GM19238 (cell line): ENCODE measurements at regions not wholly inside any gene's neighbourhood (a gene's known extent, or its start where the extent isn't known, plus 50 kb on each side); places are given as distances from the start of the nearest gene placed in this dataset.

ENCODE experiments used
- DNase-seq: peaks from one replicate; pipeline ENCODE4 v3.0.0; 2011; ENCODE audit warnings: low spot score; ENCODE audit not compliant: insufficient read length

- DNase-seq, result no peak
Measured at GRCh38 chr11:36948460-36949127, 350.6 kb upstream of the RAG2 start.

DNA sequence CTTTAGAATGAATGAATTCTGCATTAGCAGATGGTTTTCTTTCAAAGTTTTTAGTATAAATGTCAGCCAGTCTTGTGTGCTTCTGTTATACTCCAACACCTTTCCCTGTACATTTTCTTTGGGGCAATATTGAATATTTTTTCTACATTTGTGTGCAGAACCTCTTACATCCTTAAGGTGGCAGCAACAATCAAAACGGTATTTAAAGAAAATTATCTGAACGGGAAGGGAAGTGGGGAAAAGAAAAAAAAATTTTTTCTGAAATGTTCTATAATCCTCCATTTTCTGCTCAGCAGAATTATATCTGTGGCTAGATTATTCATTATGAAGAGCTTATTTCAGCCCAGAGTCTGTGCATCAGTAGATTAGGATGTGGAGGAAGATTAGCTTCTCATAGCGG is 347.3 kb upstream of the RAG2 start:
- DNase-seq, result no peak

- no peak for DNase-seq
Measured at GRCh38 chr11:36933481-36933880, 335.4 kb upstream of the RAG2 start.

DNA sequence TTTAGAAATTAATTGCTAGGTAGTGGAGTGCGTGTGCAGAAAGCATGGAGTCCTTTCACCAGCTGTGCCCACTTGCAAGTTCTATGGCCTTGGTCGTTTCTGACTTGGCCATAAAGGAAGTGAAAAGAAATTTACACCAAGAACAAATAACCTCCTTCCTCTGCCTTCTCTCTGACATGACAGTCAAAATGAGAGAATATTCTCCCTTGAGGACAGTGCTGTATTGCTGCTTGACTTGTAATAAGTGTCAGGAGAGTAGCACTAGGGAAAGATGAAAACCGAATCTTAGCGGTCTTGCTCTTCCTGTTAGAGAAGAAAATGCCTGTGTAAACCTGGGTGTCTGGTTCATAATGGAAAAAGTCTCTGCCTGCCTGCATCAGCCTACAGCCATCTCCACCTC is 333.1 kb upstream of the RAG2 start:
- no peak for DNase-seq

- no peak for DNase-seq
Measured at GRCh38 chr11:36930256-36930655, 332.2 kb upstream of the RAG2 start.

- DNase-seq, result no peak
Measured at GRCh38 chr11:36929401-36929800, 331.4 kb upstream of the RAG2 start.

DNA sequence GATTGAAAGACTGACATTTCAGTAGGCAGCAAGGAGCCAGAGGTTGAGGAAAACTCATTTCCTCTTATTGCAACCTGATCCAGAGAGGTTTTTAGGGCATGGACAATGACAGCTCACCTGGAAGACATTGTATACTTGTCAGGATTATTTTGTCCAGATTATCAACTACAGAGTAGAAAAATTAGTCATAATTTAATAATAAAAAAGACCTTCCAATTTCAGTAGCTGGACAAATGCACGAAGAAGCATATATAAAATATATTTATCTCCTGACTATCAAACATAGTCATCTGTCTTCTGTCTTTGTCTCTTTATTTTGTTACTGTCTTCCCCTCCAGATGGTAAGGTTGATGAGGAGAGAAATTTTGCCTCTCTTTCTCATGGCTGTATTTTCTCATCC is 330.6 kb upstream of the RAG2 start:
- DNase-seq, result no peak

DNA sequence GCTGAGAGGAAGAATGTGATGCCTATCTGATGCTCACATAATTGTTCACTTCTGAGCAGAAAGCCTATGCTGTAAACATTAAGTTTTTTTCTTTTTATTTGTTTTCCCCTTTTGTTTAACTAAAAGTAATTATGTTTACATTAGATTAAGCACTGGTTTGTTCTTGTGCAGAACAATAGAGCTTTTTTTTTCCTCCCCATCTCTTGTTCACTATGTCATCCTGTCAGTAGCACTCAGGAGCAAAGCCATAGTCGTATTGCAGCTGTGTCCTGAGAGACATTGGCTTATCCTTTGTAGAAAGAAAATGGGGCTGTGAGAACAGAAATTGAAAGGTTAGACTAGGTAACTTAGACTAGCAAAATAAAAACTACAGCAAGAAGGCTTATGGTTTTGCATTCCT is 301.8 kb upstream of the RAG2 start:
- DNase-seq, result no peak

DNA sequence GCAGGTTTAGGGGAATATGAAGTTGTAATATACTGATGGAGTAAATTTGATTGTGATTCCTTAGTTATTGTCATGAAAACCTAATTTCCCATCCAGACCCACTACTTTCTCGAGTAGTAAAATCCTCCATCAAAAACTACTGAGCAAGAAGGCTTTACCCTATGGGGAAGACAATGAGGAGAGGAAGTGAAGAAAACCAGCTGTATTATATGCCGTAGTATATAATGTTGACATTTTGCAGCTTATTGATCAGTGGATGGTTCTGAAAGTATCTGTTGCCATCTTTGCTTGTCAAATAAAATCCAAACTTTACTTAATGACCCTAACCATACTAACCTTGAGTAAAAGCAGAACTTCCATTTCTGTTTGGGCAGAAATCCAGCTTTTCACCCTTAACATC is 292.8 kb upstream of the RAG2 start:
- no peak for DNase-seq

DNA sequence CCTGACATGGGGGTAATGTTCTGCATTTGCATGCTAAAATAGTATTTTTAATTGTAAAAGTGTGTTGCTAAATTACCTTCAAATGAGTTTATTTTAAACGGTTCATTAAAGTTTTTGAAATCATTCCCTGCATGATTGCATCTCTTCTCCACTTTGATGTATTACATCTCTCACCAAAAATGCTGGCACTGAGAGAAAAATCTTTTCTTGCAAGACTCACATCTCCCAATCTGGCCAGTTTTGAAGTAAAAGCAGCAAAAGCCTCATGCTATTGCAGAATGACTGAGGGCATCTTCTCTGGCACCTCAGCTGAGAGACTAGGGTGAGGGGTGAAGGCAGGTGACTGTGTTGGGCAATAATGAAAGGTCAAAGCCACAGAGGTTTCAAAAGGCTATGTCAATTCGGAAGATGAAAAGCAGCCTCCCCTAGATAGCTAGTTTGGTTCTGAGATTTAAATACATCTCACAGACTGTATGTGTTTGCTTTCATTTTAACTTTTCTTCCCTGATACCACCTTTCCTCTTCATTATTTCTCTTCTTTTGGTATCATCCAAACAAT is 292.2 kb upstream of the RAG2 start:
- DNase-seq, result no peak

DNA sequence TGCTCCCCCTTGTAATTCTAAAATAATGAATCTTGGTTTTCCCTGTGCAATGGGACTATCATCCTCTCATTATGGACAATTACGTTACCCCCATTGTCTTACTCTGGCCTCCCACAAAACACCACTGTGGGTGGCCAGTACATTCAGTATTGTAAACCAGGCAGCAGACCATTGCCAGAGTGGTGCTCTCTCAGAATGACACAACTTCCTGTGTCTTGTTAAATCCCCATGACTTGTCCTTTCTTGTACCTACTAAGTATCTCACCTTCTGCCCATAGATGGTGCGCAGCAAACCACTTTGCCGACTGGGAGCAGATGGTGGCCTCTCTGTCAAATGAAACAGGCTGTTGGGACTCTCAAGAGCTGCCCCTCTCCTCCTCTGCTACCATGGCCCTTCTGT is 287.1 kb upstream of the RAG2 start:
- DNase-seq, result no peak

DNA sequence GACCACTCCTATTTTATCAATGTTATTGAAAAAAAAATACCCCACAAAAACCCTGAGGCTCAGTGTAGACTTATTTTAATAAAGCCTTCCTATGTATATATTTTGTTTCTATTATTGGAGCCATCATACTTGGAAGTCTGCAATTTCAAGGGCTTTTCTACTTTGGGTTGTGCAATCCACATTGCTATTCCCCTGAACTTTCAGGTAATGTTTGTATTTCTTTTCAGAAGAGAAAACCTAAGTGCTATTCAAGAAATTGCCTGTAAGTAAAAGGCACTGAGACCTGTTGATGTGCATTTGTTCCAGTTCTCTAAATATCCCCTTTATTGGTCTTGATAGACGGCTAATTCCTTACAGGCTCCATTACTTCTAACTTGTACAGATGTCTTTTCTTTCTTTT is 280.7 kb upstream of the RAG2 start:
- DNase-seq, result no peak

DNA sequence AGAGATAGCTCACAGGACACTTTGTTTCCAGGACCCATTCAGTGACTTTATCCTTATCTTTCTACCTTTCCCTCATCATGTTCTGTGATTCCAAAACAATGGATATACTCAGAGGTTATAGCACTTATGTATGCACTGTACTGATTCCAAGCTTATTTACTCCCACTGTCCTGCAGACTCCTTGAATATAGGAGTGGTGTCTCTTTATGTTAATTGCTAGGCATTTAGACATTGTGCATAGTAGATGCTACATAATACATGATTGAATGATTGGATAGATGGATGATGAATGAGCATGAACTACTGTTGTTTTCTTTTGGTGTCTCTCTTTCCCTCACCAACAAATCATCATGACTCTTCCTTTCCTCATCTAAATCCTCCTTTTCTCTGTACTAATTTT is 279.1 kb upstream of the RAG2 start:
- no peak for DNase-seq

DNA sequence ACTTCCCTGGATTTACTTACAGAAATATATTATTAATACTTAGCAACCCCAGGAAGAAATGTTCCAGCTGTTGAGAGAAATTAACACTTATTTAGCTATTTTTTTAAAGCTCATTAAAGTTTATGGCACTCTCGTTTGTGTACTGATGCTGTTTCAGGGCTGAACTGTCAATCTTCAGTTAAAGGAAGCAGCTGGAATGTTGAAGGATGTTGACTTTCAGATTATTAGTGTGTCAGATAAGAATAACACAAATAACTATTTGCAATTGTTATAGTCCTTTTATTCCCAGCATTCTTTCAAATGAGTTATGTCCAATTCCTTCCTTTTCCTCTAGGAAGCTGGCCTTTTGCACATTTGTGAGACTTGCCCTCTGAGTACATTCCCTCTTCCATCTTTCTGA is 278.2 kb upstream of the RAG2 start:
- no peak for DNase-seq

DNA sequence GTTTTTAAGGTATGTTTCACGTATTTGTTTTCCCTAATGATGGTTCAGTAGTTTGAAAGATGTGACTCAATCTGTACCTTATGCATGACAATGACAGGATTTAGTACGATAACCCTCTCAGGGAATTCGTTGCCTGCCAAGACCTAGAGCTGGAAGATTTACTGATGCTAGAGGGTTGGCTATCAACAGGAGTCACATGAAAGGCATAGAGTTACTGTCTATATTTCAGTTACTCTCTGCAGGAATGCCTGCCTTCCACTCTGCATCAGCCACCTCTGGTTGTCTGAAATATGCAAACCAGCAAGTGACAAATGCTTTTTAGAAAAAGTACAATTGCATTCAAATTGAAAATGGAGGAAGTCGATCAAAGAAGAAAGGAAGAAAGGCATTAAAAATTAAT is 276.3 kb upstream of the RAG2 start:
- no peak for DNase-seq

- no peak for DNase-seq
Measured at GRCh38 chr11:36870361-36870760, 272.3 kb upstream of the RAG2 start.

DNA sequence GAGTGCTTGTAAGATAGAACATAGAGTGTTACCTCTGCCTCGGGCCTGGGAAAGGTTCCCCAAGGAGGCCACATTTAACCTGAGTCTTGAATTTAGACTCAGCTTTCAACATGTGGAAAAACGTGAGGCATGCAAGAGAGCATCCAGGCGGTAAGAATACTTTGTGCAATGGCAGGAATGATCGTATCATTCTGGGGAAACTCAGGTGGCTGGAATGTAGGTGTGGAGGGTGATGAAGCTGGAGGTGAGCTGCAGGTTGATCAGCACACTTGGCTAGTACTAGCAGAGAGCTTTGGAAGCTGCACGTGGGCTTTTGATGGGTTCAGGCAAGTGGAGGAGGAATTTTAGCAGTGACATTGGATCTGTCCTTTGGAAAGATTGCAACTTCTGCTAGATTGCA is 270.3 kb upstream of the RAG2 start:
- no peak for DNase-seq

DNA sequence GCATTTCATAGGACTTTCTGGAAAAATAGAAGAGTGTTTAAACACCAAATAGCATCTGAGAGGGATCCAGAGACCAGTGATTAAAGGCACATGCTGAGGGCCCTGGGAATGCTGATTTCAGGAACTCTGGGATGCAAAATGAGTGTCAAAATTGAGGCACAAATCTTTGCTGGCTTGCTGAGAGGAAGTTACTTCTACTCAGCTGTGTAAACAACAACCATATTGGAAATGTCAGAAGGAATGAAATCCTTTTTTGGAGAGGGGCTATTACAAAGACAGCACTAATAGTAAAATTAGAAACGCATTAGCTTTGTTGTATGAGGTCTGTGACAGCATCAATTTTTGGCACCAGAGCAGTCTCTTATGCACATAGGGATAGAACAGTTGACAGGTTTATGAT is 267.8 kb upstream of the RAG2 start:
- DNase-seq, result no peak

DNA sequence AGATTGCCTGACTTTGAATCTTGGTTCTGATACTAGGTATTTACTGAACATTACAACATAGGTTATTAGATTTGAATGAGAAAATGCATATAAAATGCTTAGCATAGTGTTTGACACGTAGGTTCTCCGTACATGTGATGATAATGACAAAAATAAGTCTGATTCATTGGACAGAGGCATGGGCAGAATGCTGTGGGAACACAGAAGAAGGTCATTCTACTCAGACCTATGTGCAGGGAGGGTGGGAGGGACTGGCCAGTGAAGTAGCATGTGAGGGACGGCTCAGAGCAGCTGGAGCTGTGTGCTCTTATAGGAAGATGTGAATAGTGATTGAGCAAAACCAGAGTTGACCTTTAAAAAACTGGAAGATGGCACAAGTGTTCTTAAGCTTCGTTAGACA is 256.8 kb upstream of the RAG2 start:
- no peak for DNase-seq

GRCh38 chr11:36848660-36849059 is 250.6 kb upstream of the RAG2 start:
- DNase-seq, result no peak

DNA sequence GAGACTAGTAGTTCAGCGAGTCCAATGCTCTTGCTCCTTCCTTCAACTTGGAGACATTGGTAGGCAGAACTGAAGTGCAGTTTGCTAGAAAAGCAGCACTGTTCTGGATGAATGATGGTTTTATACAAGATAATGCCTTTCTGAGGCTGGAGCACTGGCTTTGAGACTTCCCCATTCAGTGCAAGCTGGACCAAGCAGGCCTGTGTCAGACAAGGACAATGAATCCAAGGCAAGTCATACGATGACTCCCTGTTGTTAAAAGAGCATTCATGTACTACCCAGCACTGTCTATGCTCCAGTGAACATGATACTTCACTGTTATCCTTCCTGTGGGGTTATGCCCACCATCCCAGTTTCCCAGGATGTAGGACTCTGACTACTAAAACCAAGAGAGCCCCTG is 242.3 kb upstream of the RAG2 start:
- no peak for DNase-seq

DNA sequence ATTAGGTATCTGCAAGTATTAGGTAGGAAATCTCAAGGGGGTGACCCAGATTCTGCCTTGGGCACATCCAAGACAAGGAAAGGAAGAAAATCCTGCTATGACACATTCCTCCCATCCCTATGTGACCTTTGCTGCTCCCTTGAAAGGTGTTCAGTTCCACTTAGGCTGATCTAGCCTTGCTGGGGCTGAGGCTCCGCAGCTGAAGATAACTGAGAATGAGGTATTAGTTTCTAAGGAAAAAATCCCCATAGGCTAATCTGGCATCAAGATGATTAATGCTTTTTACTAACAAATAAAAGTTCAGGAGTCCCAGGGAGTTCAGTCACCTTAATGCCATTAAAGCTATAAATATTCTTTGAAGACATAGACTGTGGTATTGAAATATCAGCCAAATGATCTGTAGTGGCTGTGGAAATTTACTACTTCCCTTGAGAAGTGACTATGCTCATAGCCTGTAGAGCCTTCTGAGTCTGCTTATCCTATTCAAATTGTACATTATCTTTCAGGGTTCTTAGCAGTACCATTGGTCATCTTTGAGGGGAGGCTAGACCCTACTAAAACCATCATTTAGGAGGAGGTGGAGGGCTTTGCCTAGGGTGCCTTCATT is 239.9 kb upstream of the RAG2 start:
- DNase-seq, result no peak

DNA sequence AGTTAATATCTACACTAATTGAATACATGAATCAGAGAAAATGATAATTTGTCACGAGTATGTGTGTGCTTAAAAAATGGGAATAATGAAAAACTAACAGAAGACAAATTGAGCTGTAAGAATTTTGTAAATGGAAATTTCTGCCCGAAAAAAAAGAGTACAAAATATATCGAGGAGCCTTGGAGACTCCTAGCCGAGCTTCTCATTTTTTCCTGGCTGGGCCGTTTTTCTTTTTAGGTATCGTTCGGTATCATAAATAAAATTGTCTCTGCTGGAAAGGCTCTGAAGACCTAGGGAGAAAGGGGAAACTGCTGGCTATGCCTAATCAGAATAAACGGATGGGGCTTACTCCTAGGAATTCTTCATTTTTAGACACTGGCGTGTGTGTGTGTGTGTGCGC is 227.2 kb upstream of the RAG2 start:
- no peak for DNase-seq
